NCI-H1436 (cell line): ENCODE measurements at regions not wholly inside any gene's neighbourhood (a gene's known extent, or its start where the extent isn't known, plus 50 kb on each side); places are given as distances from the start of the nearest gene placed in this dataset.

ENCODE experiments used
- DNase-seq: peaks from one replicate; lab custom pipeline; 2025; lab: John Stamatoyannopoulos, UW

- no peak for DNase-seq
These were observed 1220.6 kb upstream of the CADM2 start for GRCh38 chr3:83738202-83738601.

- DNase-seq: no peak
These were observed 1218.3 kb upstream of the CADM2 start for GRCh38 chr3:83740504-83740903.

- DNase-seq: no peak
These were observed 1192.8 kb upstream of the CADM2 start for GRCh38 chr3:83765956-83766355.

DNA sequence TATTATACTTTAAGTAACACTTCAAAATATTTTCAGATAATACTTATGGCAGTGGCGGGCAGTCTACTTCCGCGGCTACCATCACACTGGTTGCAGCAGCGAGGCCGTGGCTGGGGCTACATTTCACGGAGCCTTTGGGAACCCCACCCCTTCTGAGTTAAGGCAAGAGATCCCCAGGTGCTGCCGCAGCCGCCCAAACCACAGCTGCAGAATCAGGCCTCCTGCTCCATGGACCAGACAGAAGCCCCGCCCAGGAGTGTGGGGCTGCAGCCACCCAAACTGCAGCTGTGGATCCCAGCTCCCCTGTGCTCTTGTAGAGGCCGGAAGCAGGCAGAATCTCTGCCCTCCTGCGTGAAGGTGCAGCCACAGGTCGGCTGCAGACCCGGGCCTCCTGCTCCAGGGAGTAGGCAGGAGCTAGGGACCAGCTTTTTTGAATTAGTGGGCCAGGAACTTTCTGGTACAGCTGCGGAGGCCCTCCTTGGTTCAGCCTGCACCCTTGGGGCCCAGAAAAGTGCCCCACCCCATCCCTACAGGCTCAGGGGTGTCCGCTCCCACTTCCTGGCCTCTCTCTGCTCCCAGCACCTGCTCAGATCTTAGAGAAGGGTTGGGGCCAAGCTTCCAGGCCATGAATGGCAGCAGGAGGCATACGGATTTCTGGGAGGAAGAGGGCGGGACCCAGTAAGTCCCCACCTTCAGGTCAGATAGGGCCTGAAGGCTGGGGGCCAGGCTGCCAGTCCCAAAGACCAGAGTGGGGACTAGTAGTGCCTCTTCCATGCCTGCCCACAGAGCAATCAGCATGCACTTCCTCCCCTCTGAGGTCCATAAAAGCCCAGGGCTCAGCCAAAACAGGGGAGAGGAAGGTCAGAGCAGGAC is 1188.8 kb upstream of the CADM2 start:
- no peak for DNase-seq

GRCh38 chr3:83770664-83771402 is 1188.0 kb upstream of the CADM2 start:
- no peak for DNase-seq

- DNase-seq: no peak
These were observed 1156.0 kb upstream of the CADM2 start for GRCh38 chr3:83802801-83803200.

DNA sequence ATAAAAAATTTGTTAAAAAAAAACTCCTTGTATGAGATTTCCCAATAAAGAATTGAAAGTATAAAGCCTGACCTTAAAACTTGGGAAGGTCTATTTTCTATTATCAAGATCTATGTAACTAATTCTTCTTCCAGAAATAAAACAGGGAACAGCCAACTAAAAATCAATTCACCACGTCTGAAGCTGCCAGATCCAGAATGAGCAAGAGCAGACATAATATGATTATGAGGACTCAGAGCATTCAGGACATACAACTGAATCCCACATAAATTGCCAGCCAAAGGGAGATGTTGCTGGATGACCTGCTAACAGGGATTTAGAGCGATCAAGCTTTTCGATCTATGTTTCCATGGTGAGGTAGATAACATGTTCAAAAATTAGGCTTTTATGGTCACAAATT is 1151.3 kb upstream of the CADM2 start:
- no peak for DNase-seq

GRCh38 chr3:83813176-83813575 is 1145.6 kb upstream of the CADM2 start:
- DNase-seq: no peak

- DNase-seq: no peak
These were observed 1142.1 kb upstream of the CADM2 start for GRCh38 chr3:83816653-83817052.

DNA sequence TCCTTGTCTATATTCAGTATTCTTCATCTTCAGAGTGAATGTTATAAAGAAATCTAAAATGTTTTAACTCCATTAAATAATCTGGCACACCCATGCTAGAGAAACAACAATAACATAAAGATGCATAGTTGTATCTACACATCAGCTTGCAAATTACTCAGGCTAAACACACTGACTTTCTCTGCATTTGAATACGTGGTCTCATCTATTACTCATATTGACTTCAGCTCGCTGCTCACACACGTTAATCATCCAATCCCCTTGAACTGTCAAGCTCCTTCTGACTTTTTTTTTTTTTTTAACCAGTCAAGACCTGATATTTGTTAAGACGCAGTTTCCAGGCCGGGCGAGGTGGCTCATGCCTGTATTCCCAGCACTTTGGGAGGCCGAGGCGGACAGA is 1137.3 kb upstream of the CADM2 start:
- DNase-seq: no peak

GRCh38 chr3:83823095-83823494 is 1135.7 kb upstream of the CADM2 start:
- no peak for DNase-seq

DNA sequence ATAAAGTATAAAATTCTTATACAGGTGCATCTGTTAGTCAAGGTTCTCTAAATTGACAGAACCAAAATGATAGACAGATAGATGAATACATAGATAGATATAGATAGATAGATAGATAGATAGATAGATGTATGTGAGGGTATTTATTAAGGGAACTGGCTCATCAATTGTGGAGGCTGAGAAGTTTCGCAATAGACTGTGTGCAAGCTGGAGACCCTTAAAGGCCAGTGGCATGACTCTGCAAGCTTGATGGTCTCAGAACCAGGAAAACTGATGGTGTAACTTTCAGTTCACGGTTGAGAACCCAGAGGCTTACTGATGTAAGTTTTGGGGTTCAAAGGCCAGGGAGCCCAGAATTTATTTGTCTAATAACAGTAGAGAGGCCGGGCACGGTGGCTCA is 1123.7 kb upstream of the CADM2 start:
- DNase-seq: no peak

- no peak for DNase-seq
These were observed 1116.3 kb upstream of the CADM2 start for GRCh38 chr3:83842511-83842910.

DNA sequence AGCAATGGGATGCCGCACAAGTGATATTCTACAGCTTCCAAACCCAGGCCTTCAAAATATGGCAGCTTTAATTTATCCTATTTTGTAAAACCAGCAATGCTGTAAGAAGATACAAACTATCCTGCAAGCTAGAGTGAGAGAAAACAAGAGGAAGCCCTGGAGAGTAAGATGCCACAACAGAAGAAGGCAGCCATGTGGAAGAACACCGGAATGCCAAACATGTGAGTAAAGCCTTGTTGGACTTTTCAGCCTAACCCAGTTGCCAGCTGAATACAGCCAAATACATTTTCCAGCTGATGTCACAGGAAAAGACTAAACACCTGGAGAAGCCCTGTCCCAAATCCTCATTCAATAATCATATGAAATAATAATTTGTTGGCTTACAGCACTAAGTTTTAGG is 1115.1 kb upstream of the CADM2 start:
- DNase-seq: no peak

DNA sequence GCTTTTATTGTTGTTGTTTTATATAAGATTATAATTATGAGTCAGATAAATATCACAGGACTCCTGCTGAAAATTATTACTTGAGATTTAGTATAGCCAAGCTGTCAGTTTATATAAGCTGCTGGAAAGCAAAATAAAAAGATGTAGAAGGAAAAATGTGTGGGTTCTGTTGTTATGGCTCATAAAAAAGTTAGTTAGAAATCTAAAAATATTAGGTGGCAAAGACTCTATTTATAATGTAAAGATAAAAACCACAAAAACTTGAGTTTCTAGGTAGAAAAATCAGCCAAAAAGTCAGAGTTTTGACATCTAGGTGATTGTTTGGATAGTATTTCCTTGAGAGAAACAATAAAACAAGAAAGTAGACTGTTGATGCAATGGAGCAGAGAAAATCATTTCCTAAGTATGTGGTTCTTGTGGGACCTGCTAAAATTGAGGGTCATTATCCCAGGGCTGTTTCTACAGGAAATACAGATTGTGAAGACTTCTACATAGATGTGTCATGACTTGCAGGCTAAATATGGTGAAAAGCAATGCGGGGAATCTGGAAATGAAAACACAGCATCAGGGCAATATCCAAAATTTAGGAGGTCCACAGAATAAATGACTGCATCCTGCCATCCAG is 1109.6 kb upstream of the CADM2 start:
- no peak for DNase-seq

DNA sequence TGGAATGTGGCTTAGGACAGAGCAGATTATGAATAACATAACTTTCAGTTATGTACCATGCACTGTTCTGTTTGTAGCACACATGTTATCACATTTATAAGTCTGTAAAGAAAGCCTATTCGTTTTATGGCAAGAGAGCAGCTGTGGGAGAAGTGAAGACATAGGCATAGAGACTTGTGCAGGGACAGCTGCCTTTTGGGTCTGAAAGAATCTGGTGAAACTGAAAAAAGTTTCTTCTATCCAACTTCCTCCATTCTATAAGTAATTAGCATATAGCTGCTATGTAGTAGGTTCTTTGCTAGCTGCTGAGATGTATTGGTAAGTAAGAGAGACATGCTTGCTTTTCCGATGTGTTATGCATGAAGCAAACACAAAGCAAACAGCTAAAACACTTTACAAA is 1095.4 kb upstream of the CADM2 start:
- DNase-seq: no peak

- DNase-seq: no peak
These were observed 1089.8 kb upstream of the CADM2 start for GRCh38 chr3:83868909-83869567.

- DNase-seq: no peak
These were observed 1085.2 kb upstream of the CADM2 start for GRCh38 chr3:83873550-83873949.

- no peak for DNase-seq
These were observed 1080.9 kb upstream of the CADM2 start for GRCh38 chr3:83877910-83878309.

- no peak for DNase-seq
These were observed 1076.1 kb upstream of the CADM2 start for GRCh38 chr3:83882701-83883100.

- no peak for DNase-seq
These were observed 1068.6 kb upstream of the CADM2 start for GRCh38 chr3:83890039-83890762.

DNA sequence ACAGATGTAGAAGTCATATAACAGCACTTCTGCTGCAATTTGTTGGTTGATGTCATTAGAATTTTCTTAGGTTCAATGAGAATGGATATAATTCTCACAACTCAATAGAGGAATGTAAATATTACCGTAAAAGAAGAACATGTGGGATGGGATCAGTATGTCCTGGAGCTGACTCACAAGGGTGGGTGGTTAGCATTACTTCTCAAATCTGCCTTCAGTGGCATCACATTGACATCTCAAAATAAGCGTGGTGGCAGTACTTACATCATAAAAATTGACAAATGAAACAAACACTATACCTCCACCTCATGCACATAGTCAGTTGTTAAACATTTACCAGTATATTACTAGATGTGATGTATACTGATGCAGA is 1068.0 kb upstream of the CADM2 start:
- no peak for DNase-seq
